PFSK-1 (cell line): ENCODE measurements at regions not wholly inside any gene's neighbourhood (a gene's known extent, or its start where the extent isn't known, plus 50 kb on each side); places are given as distances from the start of the nearest gene placed in this dataset.

Source experiments
- FOXP2 ChIP-seq: optimal IDR thresholded peaks from 2 replicates; pipeline ENCODE3; 2011; ENCODE audit warnings: borderline replicate concordance, control low read depth, inconsistent platforms; ENCODE audit not compliant: insufficient read depth; ENCODE audit errors: extremely low read length, extremely low read depth
- POLR2AphosphoS5 ChIP-seq: IDR thresholded peaks from 2 replicates; pipeline ENCODE4 v1.6.1; 2012; ENCODE audit warnings: low read depth, mild to moderate bottlenecking, control low read depth, low read length, moderate library complexity
- SIN3A ChIP-seq: IDR thresholded peaks from 2 replicates; pipeline ENCODE4 v1.6.1; 2012; ENCODE audit warnings: mild to moderate bottlenecking, low read length, moderate library complexity, borderline replicate concordance; ENCODE audit not compliant: insufficient read depth
- TAF1 ChIP-seq: IDR thresholded peaks from 2 replicates; pipeline ENCODE4 v1.6.1; 2012; ENCODE audit warnings: low read length, control low read depth, borderline replicate concordance; ENCODE audit not compliant: insufficient read depth
- TF ChIP-seq, protein P1 (sequence below), 2 experiments: IDR thresholded peaks; 2 replicates each; pipeline versions ENCODE4 v1.6.1 to v1.8.0; 2011 to 2012; ENCODE audit warnings: low read depth in 2 of 2, low read length in 2 of 2, control low read depth in 1 of 2, inconsistent platforms in 1 of 2, mild to moderate bottlenecking in 1 of 2, moderate library complexity in 1 of 2; ENCODE audit not compliant: insufficient read depth in 1 of 2

DNA sequence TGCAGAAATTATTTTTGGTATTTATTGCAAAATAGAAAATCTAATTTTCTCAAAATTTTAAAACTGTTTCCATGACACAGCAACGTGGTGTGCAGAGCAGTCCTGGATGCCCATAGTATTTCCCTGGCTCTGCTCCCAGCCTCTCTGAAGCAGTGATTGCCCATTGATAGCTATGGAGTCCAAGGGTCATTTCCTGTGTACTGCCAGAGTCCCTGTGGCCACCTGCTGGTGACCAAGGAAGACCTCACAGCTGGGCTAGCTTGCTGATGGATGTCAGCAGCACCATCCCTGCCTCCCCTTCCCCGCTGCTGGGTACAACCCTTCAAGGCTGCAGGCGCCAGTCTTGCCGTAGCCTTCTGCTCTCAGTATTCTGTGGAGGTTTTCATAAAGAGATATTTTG, 184.1 kb downstream of the DIRAS2 start:
- TF ChIP-seq POLR2AphosphoS5 (no peak), TAF1 (no peak), FOXP2 (no peak), SIN3A (no peak)
- TF ChIP-seq, protein P1, sequence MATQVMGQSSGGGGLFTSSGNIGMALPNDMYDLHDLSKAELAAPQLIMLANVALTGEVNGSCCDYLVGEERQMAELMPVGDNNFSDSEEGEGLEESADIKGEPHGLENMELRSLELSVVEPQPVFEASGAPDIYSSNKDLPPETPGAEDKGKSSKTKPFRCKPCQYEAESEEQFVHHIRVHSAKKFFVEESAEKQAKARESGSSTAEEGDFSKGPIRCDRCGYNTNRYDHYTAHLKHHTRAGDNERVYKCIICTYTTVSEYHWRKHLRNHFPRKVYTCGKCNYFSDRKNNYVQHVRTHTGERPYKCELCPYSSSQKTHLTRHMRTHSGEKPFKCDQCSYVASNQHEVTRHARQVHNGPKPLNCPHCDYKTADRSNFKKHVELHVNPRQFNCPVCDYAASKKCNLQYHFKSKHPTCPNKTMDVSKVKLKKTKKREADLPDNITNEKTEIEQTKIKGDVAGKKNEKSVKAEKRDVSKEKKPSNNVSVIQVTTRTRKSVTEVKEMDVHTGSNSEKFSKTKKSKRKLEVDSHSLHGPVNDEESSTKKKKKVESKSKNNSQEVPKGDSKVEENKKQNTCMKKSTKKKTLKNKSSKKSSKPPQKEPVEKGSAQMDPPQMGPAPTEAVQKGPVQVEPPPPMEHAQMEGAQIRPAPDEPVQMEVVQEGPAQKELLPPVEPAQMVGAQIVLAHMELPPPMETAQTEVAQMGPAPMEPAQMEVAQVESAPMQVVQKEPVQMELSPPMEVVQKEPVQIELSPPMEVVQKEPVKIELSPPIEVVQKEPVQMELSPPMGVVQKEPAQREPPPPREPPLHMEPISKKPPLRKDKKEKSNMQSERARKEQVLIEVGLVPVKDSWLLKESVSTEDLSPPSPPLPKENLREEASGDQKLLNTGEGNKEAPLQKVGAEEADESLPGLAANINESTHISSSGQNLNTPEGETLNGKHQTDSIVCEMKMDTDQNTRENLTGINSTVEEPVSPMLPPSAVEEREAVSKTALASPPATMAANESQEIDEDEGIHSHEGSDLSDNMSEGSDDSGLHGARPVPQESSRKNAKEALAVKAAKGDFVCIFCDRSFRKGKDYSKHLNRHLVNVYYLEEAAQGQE (IDR thresholded peaks at IDR 0.05; ENCODE audit: insufficient read depth in 1 of 2, low read depth in 2 of 2, low read length in 2 of 2) = no peak
